HEK293 (cell line): ENCODE measurements at regions not wholly inside any gene's neighbourhood (a gene's known extent, or its start where the extent isn't known, plus 50 kb on each side); places are given as distances from the start of the nearest gene placed in this dataset.

Source experiments
- CTCF ChIA-PET: fragments of 350-600 bp; formaldehyde crosslinking; extraction: SDS; loops from one replicate; lab custom pipeline; 2021; ENCODE audit warnings: antibody characterized with exemption; lab: Yijun Ruan, JAX
- POLR2A ChIA-PET: fragments of 300-600 bp; formaldehyde crosslinking; extraction: SDS; loops from one replicate; lab custom pipeline; 2020; ENCODE audit warnings: antibody characterized with exemption, inconsistent platforms; lab: Yijun Ruan, JAX
- H3K27ac ChIP-seq: fragments of 200-500 bp; sonication (Bioruptor generic); 2 replicates; pipeline ENCODE4 v1.5.1; 2014; ENCODE audit warnings: low read depth, low read length, control low read depth, inconsistent platforms; ENCODE audit errors: extremely low read depth
- H3K36me3 ChIP-seq, 2 experiments: fragments of 200-500 bp in 1 of 2; sonication (Bioruptor generic) in 1 of 2; 1 replicate in 1 of 2; 2 replicates in 1 of 2; pipeline ENCODE4 v1.5.1; 2014 to 2017; ENCODE audit warnings: inconsistent platforms in 2 of 2, low read length in 2 of 2; ENCODE audit not compliant: control insufficient read depth in 2 of 2, insufficient read depth in 1 of 2
- H3K4me1 ChIP-seq: fragments of 200-500 bp; sonication (Bioruptor generic); 2 replicates; pipeline ENCODE4 v1.5.1; 2014; ENCODE audit warnings: mild to moderate bottlenecking, low read length, inconsistent platforms; ENCODE audit not compliant: control insufficient read depth, insufficient read depth
- H3K4me3 ChIP-seq: 2 replicates; pipeline ENCODE4 v1.5.1; 2011; ENCODE audit warnings: low read depth, mild to moderate bottlenecking, control low read depth, low read length, moderate library complexity
- H3K9me3 ChIP-seq: fragments of 200-500 bp; sonication (Bioruptor generic); 2 replicates; pipeline ENCODE4 v1.5.1; 2014; ENCODE audit warnings: low read depth, low read length, inconsistent platforms; ENCODE audit not compliant: control insufficient read depth, insufficient read depth
- BCL11B ChIP-seq: fragments of 450-650 bp; formaldehyde crosslinking; IDR thresholded peaks from 2 replicates; pipeline ENCODE4 v1.5.1; 2016; ENCODE audit warnings: low read depth, missing biosample characterization, missing genetic modification characterization
- GFI1B ChIP-seq: fragments of 450-650 bp; formaldehyde crosslinking; IDR thresholded peaks from 2 replicates; pipeline ENCODE4 v1.5.1; 2016; ENCODE audit warnings: missing biosample characterization, missing genetic modification characterization
- HOXA7 ChIP-seq: sonication (generic); formaldehyde crosslinking; IDR thresholded peaks from 2 replicates; pipeline ENCODE4 v1.8.1; 2022; ENCODE audit warnings: missing genetic modification reagents, borderline replicate concordance
- KLF17 ChIP-seq: fragments of 450-650 bp; formaldehyde crosslinking; IDR thresholded peaks from 2 replicates; pipeline ENCODE4 v1.5.1; 2016; ENCODE audit warnings: missing biosample characterization, missing genetic modification characterization
- MYNN ChIP-seq: fragments of 450-650 bp; formaldehyde crosslinking; IDR thresholded peaks from 2 replicates; pipeline ENCODE4 v1.5.1; 2016; ENCODE audit warnings: missing biosample characterization, missing genetic modification characterization, borderline replicate concordance
- SETDB1 ChIP-seq: IDR thresholded peaks from one replicate; pipeline ENCODE4 v1.6.1; 2017; ENCODE audit warnings: mild to moderate bottlenecking, low read length, moderate library complexity, mixed read lengths; ENCODE audit not compliant: insufficient read length
- TRIM28 ChIP-seq: IDR thresholded peaks from 2 replicates; pipeline ENCODE4 v1.6.1; 2011; ENCODE audit warnings: low read length, control low read depth, borderline replicate concordance
- ZBTB1 ChIP-seq: fragments of 450-650 bp; formaldehyde crosslinking; IDR thresholded peaks from 2 replicates; pipeline ENCODE4 v1.5.1; 2016; ENCODE audit warnings: missing biosample characterization, missing genetic modification characterization
- ZBTB48 ChIP-seq: fragments of 450-650 bp; formaldehyde crosslinking; IDR thresholded peaks from 2 replicates; pipeline ENCODE4 v1.5.1; 2016; ENCODE audit warnings: missing biosample characterization, missing genetic modification characterization
- ZBTB8A ChIP-seq: fragments of 450-650 bp; formaldehyde crosslinking; IDR thresholded peaks from 2 replicates; pipeline ENCODE4 v1.5.1; 2016; ENCODE audit warnings: missing biosample characterization, missing genetic modification characterization
- ZFP3 ChIP-seq: fragments of 450-650 bp; formaldehyde crosslinking; IDR thresholded peaks from 2 replicates; pipeline ENCODE4 v1.5.1; 2016; ENCODE audit warnings: low read depth, missing biosample characterization, missing genetic modification characterization
- ZNF155 ChIP-seq: fragments of 450-650 bp; formaldehyde crosslinking; IDR thresholded peaks from 2 replicates; pipeline ENCODE4 v1.5.1; 2016; ENCODE audit warnings: missing biosample characterization, missing genetic modification characterization
- ZNF274 ChIP-seq, 2 experiments: fragments of 200-500 bp in 1 of 2; fragments of 450-650 bp in 1 of 2; sonication (Bioruptor generic) in 1 of 2; formaldehyde crosslinking in 1 of 2; IDR thresholded peaks; 2 replicates each; pipeline versions ENCODE4 v1.5.1 to v1.6.1; 2014 to 2016; ENCODE audit warnings: borderline replicate concordance in 1 of 2, inconsistent platforms in 1 of 2, low read length in 1 of 2, missing biosample characterization in 1 of 2, missing genetic modification characterization in 1 of 2
- ZNF292 ChIP-seq: fragments of 450-650 bp; formaldehyde crosslinking; IDR thresholded peaks from 2 replicates; pipeline ENCODE4 v1.5.1; 2016; ENCODE audit warnings: low read depth, missing biosample characterization, missing genetic modification characterization, borderline replicate concordance
- ZNF362 ChIP-seq: fragments of 450-650 bp; formaldehyde crosslinking; IDR thresholded peaks from 2 replicates; pipeline ENCODE4 v1.5.1; 2016; ENCODE audit warnings: missing biosample characterization, missing genetic modification characterization
- ZNF416 ChIP-seq: fragments of 450-650 bp; formaldehyde crosslinking; IDR thresholded peaks from 2 replicates; pipeline ENCODE4 v1.5.1; 2016; ENCODE audit warnings: missing biosample characterization, missing genetic modification characterization
- ZNF501 ChIP-seq: fragments of 450-650 bp; formaldehyde crosslinking; IDR thresholded peaks from 2 replicates; pipeline ENCODE4 v1.5.1; 2016; ENCODE audit warnings: missing biosample characterization, missing genetic modification characterization
- ZNF560 ChIP-seq: fragments of 450-650 bp; formaldehyde crosslinking; IDR thresholded peaks from 2 replicates; pipeline ENCODE4 v1.5.1; 2017; ENCODE audit warnings: missing biosample characterization, missing genetic modification characterization, borderline replicate concordance
- ZNF561 ChIP-seq: fragments of 450-650 bp; IDR thresholded peaks from 2 replicates; pipeline ENCODE4 v1.5.1; 2018; ENCODE audit warnings: missing biosample characterization, missing genetic modification characterization, borderline replicate concordance
- ZNF596 ChIP-seq: fragments of 450-650 bp; IDR thresholded peaks from 2 replicates; pipeline ENCODE4 v1.5.0; 2018; ENCODE audit warnings: missing biosample characterization, mild to moderate bottlenecking, missing genetic modification characterization, moderate library complexity
- ZNF623 ChIP-seq: fragments of 450-650 bp; formaldehyde crosslinking; IDR thresholded peaks from 2 replicates; pipeline ENCODE4 v1.5.1; 2016; ENCODE audit warnings: missing biosample characterization, missing genetic modification characterization
- ZNF626 ChIP-seq: fragments of 450-650 bp; sonication (Bioruptor Pico); formaldehyde crosslinking; IDR thresholded peaks from 2 replicates; pipeline ENCODE4 v1.5.1; 2018; ENCODE audit warnings: missing biosample characterization, missing genetic modification characterization, inconsistent platforms
- ZNF629 ChIP-seq: fragments of 450-650 bp; formaldehyde crosslinking; IDR thresholded peaks from 2 replicates; pipeline ENCODE4 v1.5.1; 2017; ENCODE audit warnings: missing biosample characterization, missing genetic modification characterization
- ZNF777 ChIP-seq: fragments of 450-650 bp; formaldehyde crosslinking; IDR thresholded peaks from 2 replicates; pipeline ENCODE4 v1.5.1; 2017; ENCODE audit warnings: missing biosample characterization, missing genetic modification characterization, borderline replicate concordance
- ZNF830 ChIP-seq: fragments of 450-650 bp; IDR thresholded peaks from 2 replicates; pipeline ENCODE4 v1.5.0; 2018; ENCODE audit warnings: missing biosample characterization, missing genetic modification characterization, low read depth, mild to moderate bottlenecking, moderate library complexity
- ZNF837 ChIP-seq: fragments of 450-650 bp; formaldehyde crosslinking; IDR thresholded peaks from 2 replicates; pipeline ENCODE4 v1.5.1; 2016; ENCODE audit warnings: missing biosample characterization, missing genetic modification characterization
- TF ChIP-seq, protein P1 (sequence below): fragments of 450-650 bp; formaldehyde crosslinking; IDR thresholded peaks from 2 replicates; pipeline ENCODE4 v1.5.1; 2016; ENCODE audit warnings: missing biosample characterization, missing genetic modification characterization
- TF ChIP-seq, protein P2 (sequence below): fragments of 450-650 bp; formaldehyde crosslinking; IDR thresholded peaks from 2 replicates; pipeline ENCODE4 v1.5.1; 2017; ENCODE audit warnings: missing biosample characterization, missing genetic modification characterization
- TF ChIP-seq, protein P3 (sequence below): fragments of 450-650 bp; formaldehyde crosslinking; optimal IDR thresholded peaks from 2 replicates; pipeline ENCODE3; 2016; ENCODE audit warnings: missing biosample characterization, mild to moderate bottlenecking, missing genetic modification characterization

DNA sequence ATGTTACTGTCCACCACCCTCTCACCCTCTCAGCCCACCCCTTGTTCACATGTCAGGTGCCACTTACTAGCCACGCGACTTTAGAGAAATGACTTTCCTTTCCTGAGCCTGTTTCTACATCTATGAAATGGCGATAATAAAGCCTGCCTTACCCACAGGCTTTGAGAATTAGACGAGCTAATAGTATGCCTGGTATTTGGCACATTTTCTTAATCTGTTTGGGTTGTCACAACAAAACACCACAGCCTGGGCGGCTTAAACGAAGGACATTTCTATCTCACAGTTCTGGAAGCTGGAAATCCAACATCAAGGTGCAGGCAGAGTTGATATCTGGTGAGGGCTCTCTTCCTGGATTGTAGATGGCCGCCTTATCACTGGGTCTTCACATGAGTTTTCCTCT lies 273.9 kb upstream of the FMN2 start:
- TF ChIP-seq BCL11B (tag by site-specific recombination) (no peak), ZNF416 (tag by site-specific recombination) (no peak), ZNF837 (tag by site-specific recombination) (no peak), ZBTB1 (no peak), TRIM28 (no peak), ZNF155 (no peak), ZNF561 (tag by site-specific recombination) (no peak), ZNF623 (tag by site-specific recombination) (no peak), GFI1B (tag by site-specific recombination) (no peak), ZNF501 (tag by site-specific recombination) (no peak), ZBTB8A (tag by site-specific recombination) (no peak), KLF17 (tag by site-specific recombination) (no peak), ZBTB48 (tag by site-specific recombination) (no peak), SETDB1 (no peak), ZNF830 (tag by site-specific recombination) (no peak)
- TF ChIP-seq, protein P1, sequence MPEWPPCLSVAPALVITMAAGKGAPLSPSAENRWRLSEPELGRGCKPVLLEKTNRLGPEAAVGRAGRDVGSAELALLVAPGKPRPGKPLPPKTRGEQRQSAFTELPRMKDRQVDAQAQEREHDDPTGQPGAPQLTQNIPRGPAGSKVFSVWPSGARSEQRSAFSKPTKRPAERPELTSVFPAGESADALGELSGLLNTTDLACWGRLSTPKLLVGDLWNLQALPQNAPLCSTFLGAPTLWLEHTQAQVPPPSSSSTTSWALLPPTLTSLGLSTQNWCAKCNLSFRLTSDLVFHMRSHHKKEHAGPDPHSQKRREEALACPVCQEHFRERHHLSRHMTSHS (tag by site-specific recombination), result no peak
- TF ChIP-seq, protein P2, sequence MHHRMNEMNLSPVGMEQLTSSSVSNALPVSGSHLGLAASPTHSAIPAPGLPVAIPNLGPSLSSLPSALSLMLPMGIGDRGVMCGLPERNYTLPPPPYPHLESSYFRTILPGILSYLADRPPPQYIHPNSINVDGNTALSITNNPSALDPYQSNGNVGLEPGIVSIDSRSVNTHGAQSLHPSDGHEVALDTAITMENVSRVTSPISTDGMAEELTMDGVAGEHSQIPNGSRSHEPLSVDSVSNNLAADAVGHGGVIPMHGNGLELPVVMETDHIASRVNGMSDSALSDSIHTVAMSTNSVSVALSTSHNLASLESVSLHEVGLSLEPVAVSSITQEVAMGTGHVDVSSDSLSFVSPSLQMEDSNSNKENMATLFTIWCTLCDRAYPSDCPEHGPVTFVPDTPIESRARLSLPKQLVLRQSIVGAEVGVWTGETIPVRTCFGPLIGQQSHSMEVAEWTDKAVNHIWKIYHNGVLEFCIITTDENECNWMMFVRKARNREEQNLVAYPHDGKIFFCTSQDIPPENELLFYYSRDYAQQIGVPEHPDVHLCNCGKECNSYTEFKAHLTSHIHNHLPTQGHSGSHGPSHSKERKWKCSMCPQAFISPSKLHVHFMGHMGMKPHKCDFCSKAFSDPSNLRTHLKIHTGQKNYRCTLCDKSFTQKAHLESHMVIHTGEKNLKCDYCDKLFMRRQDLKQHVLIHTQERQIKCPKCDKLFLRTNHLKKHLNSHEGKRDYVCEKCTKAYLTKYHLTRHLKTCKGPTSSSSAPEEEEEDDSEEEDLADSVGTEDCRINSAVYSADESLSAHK, result no peak
- TF ChIP-seq, protein P3, sequence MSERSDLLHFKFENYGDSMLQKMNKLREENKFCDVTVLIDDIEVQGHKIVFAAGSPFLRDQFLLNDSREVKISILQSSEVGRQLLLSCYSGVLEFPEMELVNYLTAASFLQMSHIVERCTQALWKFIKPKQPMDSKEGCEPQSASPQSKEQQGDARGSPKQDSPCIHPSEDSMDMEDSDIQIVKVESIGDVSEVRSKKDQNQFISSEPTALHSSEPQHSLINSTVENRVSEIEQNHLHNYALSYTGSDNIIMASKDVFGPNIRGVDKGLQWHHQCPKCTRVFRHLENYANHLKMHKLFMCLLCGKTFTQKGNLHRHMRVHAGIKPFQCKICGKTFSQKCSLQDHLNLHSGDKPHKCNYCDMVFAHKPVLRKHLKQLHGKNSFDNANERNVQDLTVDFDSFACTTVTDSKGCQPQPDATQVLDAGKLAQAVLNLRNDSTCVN (tag by site-specific recombination), result no peak
- no peak overlapping the region for H3K4me3 ChIP-seq
- H3K27ac ChIP-seq, result no peak overlapping the region
- CTCF ChIA-PET, result interaction anchor here (0.7 to 2.1 kb wide), 6 partner anchors 12 to 80 kb away, joined by 3 to 7 read pairs (median 4); no protein-coding TSS in a partner anchor
- no peaks in the 10 kb centered on the region for H3K36me3 ChIP-seq
- H3K9me3 ChIP-seq, result no peaks in the 10 kb centered on the region
- POLR2A ChIA-PET, result no interaction called here
- no peaks in the 10 kb centered on the region for H3K4me1 ChIP-seq

- H3K4me1 ChIP-seq, result no peaks in the 10 kb centered on the region
- no peak overlapping the region for H3K4me3 ChIP-seq
- no peaks in the 10 kb centered on the region for H3K36me3 ChIP-seq
- ChIA-PET POLR2A (no interaction called here), CTCF (interaction anchor here (0.5 to 2.1 kb wide), 10 partner anchors 9 to 496 kb away, joined by 3 to 7 read pairs (median 4); no protein-coding TSS in a partner anchor)
- no peak overlapping the region for H3K27ac ChIP-seq
- no peaks in the 10 kb centered on the region for H3K9me3 ChIP-seq
- TF ChIP-seq MYNN (tag by site-specific recombination) (no peak), HOXA7 (no peak), ZNF596 (tag by site-specific recombination) (no peak), ZNF777 (no peak), ZNF292 (tag by site-specific recombination) (no peak), ZNF274 (IDR thresholded peaks at IDR 0.05; ENCODE audit: low read length) (no peak), ZNF274 (tag by site-specific recombination; IDR thresholded peaks at IDR 0.05; ENCODE audit: borderline replicate concordance) (no peak), ZFP3 (no peak), ZNF626 (no peak), ZNF629 (tag by site-specific recombination) (no peak), ZNF362 (tag by site-specific recombination) (no peak), ZNF560 (no peak)
These were observed 272.6 kb upstream of the FMN2 start for GRCh38 chr1:239819096-239819495.
